ENCODE measurements at regions not wholly inside any gene's neighbourhood (a gene's known extent, or its start where the extent isn't known, plus 50 kb on each side); places are given as distances from the start of the nearest gene placed in this dataset.

- DNase-seq: no peak
These were observed 601.4 kb upstream of the MGMT start for GRCh38 chr10:128865436-128866195.

GRCh38 chr10:128866551-128866950 lies 600.5 kb upstream of the MGMT start:
- no peak for DNase-seq

- DNase-seq: no peak
These were observed 599.8 kb upstream of the MGMT start for GRCh38 chr10:128867210-128867609.

GRCh38 chr10:128867819-128868218 lies 599.2 kb upstream of the MGMT start:
- no peak for DNase-seq

- no peak for DNase-seq
These were observed 598.6 kb upstream of the MGMT start for GRCh38 chr10:128868481-128868880.

GRCh38 chr10:128869101-128869749 lies 597.8 kb upstream of the MGMT start:
- DNase-seq: no peak

DNA sequence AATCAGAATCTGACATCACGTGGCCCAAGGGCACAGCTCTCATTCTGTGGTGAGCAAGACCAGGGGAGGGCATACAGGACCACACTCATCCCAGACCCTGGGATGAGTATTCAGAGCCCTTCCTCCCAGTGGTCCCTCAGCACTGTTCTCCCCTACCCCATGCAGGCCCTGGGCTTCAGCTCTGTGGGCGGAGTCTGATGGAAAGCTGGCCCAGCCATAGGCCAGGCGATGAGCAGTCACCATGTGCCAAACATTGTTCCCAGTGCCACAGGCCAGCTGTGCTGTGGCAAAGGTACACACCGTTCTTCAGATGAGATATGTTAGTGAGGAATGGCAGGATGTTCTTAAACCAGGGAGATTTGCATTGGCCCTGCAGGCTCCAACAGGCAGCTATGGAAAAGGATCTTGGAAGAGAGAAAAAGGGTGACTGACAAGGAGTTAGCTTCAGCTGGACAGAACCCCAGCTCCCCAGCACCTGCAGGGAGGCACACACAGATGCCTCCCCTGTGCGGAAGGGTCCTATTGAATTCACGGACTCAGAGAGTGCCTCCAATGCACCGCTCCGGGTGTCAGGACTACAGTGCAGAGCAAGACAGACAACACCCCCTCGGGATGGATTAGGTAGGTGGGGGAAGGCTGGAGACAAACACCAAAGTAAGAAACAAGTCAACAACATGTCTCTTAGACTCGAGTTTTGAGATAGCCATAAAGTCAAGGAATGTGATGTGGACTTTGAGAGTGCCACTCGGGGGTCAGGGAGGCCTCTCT lies 596.0 kb upstream of the MGMT start:
- DNase-seq: no peak

DNA sequence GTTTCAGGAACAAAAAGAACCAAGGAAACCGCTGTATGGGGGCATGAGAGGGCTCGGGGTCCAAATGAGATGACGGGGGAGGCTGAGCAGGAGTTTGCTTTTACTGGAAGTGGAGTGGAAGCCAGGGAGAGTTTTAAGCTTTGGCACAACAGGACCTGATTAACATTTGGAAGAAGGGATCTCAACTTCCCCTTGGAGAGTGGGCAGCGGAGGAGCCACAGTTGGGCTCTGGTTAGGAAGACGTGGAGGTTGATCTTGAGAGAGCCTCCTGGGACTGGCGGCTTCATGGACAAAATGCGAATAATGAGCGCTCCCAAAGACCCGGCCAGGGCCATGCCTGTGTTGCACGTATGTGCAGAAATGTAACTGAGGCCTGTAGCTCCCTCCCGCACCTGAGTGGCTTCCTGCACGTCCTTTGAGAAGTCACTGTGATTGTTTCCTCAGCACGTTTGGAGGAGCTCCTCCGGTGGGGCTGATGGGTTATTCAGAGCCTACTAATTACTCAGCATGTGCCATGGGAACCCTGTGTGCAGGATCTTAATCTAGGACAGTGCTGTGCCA lies 595.3 kb upstream of the MGMT start:
- no peak for DNase-seq

- DNase-seq: no peak
These were observed 593.5 kb upstream of the MGMT start for GRCh38 chr10:128873411-128874054.

- DNase-seq: no peak
These were observed 592.7 kb upstream of the MGMT start for GRCh38 chr10:128874331-128874730.

DNA sequence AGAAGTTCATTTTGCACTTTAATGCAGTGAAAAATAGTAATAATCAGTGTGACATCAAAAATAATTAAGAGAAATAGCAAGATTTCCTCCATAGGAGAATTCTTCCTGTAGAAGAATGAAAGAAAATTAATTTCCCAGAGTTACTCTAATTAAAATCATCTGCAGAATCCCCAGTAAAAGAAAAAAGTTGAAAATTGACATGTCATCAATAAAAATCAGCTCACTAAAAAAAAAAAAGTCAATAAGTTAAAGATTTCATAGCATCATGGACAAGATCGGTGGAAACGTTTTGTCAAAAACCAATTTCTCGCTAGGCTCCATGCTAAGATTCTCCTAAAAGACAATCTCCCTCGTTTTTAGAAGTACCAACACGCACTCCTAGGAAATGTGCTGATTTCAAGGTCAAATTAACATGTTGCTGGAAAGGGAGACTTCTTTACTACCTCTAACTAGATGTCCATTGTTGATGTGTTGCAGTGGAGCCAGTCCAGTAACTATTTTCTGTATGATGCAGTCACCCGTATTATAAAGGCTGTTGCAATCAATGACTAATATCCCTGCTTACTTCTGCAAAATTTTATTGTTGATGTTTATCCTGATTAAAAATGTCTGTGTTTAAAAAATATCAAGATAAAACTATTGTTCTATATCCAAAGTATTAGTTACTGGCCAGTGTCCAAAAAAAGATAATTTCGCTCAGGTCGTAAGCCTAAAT lies 591.9 kb upstream of the MGMT start:
- no peak for DNase-seq

DNA sequence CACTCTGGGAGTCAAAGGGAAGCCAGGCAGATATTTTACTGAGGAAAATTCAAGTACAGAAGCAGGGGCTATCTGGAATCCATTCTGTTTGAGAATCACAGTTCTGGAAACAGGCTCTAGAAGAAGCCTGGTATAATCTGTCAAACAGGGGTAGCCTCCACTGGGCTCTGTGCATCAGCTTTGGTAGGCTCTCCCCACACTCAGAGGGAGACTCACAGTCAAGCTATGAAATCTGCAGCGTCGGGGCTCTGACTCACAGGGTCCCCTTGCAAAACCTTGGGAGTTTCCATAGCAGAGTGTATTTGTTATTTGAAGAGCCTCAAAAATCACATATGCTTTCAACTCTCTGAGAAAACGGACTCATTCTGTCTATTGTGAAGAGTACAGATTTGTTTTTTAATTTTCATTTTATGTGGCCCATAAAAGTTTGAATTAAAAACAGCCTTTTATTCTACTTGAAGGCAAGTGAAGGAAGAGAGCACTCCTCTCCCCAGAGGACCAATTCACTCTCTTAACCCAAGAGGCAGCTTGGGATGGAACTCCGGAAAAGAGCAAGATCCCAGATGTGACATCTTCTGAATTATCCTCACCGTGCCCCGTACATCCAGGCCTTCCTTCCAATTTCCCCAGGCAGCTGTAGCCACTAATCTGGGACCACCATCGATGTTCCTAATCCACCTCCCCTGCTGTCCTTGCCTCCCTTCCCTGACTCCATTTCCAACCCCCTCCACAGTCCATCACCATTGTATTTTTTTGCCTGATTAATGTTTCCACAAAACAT lies 590.9 kb upstream of the MGMT start:
- no peak for DNase-seq

- no peak for DNase-seq
These were observed 589.9 kb upstream of the MGMT start for GRCh38 chr10:128877141-128877540.

- DNase-seq: no peak
These were observed 589.1 kb upstream of the MGMT start for GRCh38 chr10:128877936-128878335.

- no peak for DNase-seq
These were observed 588.0 kb upstream of the MGMT start for GRCh38 chr10:128879030-128879429.

DNA sequence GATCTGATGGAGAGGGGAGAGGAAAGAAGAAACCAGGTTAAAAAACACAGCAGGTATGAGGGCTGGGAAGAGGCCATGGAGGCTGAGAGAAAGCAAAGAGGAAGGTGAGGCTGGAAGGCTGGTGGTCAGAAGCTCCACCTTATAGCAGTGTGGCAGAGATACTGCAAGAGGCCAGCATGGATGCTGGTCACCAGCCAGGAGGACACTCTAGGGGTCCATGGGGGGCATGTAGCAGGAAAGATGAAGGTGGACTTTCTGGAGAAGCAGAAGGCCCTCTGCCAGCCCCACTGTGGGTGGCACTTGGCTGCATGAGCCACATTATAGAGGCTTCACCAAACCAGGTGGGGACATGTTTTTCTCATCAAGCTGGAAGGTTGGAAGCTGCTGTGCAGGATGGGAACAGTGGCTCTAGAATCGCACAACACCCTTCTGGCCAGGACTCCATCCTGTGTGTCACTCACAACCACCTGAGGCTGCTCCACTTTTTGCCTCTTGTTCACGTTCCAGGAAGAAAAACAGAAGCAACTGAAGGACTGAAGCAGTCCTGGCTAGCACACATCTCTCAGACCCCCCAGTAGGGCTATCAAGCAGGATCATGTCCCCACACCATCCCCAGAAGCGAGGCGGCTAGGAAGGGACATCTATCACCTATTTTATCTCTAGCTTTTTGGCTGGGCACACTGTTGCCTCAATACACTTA lies 587.5 kb upstream of the MGMT start:
- DNase-seq: no peak

DNA sequence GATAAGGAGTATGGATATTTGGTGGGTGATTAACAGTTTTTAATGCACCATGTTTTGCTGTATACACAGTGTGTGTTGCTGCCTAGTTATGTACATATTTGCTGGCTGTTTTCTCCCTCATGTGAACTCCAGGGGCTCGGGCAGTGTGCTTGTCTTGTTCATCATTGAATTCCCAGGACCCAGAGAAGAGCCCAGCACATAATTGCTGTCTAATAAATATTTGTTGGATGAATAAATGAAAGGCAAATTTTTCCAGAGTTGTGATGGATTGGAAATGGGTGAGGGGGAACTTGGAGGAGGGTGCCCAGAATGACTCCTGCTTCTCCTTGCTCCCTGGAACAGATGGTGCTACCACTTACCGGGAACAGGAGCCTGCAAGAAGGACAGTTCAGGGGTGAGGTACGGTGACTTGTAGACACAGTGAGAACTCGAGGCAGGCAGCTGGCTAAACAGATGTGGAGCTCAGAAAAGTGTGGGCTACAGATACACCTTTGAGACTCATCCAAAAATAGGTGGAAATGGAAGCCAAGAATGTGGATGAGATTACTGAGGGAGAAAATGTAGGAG lies 586.8 kb upstream of the MGMT start:
- no peak for DNase-seq

DNA sequence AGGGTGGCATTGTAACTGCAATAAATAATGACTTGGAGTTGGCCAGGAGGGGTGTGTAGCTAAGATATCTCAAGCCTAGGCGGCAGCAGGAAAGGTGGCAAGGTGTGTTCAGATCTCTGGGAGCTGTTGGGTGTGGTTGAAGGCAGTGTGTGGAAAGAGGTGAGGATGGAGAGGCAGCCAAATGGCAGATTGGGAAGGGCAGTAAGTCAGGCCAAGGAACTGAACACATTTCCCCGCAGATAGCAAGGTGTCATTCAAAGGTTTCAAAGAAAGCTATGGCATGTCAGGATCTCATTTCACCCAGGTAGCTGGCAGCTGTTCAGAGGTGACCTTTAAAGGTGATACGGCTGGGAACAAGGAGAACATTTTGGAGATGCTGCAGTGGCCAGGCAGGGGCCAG lies 586.0 kb upstream of the MGMT start:
- no peak for DNase-seq

GRCh38 chr10:128883231-128884032 lies 583.6 kb upstream of the MGMT start:
- DNase-seq: no peak

DNA sequence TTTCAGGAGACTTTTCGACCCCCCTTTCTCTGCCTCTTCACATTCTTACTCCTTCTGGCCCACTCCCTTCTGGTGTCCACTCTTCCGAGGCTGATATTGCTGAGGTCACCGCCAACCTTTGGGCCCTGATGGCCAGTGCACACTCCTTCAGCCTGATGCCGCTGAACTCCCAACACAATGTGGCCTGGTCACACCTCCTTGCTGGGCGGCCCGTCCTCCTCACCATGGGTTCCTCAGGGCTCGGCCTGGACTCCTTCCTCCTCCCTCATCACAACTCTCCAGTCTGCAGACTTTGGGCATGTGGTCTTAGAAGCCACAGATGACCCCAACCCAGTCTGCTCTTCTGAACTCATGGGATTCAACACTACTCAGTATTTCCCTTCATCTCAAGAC lies 583.0 kb upstream of the MGMT start:
- DNase-seq: no peak

Measured in activated CD4-positive, alpha-beta T cell treated with anti-CD3 and anti-CD28 coated beads, Interleukin-2, amount 50 U/mL, for 48 hours (primary cell).